HEK293 (cell line): ENCODE measurements at regions not wholly inside any gene's neighbourhood (a gene's known extent, or its start where the extent isn't known, plus 50 kb on each side); places are given as distances from the start of the nearest gene placed in this dataset.

Experiments
- IKZF3 ChIP-seq: fragments of 450-650 bp; IDR thresholded peaks from 2 replicates; pipeline ENCODE4 v1.5.0; 2018; ENCODE audit warnings: missing biosample characterization, mild to moderate bottlenecking, missing genetic modification characterization, moderate library complexity
- OVOL3 ChIP-seq: fragments of 450-650 bp; formaldehyde crosslinking; IDR thresholded peaks from 2 replicates; pipeline ENCODE4 v1.5.1; 2016; ENCODE audit warnings: missing biosample characterization, missing genetic modification characterization
- PATZ1 ChIP-seq: fragments of 450-650 bp; formaldehyde crosslinking; IDR thresholded peaks from 2 replicates; pipeline ENCODE4 v1.5.1; 2016; ENCODE audit warnings: missing biosample characterization, missing genetic modification characterization
- REST ChIP-seq: fragments of 450-650 bp; formaldehyde crosslinking; IDR thresholded peaks from 2 replicates; pipeline ENCODE4 v1.5.1; 2016; ENCODE audit warnings: missing biosample characterization, missing genetic modification characterization
- YY2 ChIP-seq: fragments of 450-650 bp; formaldehyde crosslinking; IDR thresholded peaks from 2 replicates; pipeline ENCODE4 v1.5.1; 2016; ENCODE audit warnings: missing biosample characterization, missing genetic modification characterization
- ZBTB21 ChIP-seq: fragments of 450-650 bp; formaldehyde crosslinking; IDR thresholded peaks from 2 replicates; pipeline ENCODE4 v1.5.1; 2017; ENCODE audit warnings: missing biosample characterization, missing genetic modification characterization
- ZNF140 ChIP-seq: fragments of 450-650 bp; formaldehyde crosslinking; IDR thresholded peaks from 2 replicates; pipeline ENCODE4 v1.5.1; 2016; ENCODE audit warnings: missing biosample characterization, missing genetic modification characterization
- ZNF146 ChIP-seq: fragments of 450-650 bp; formaldehyde crosslinking; IDR thresholded peaks from 2 replicates; pipeline ENCODE4 v1.5.1; 2016; ENCODE audit warnings: missing biosample characterization, missing genetic modification characterization
- ZNF148 ChIP-seq: fragments of 450-650 bp; formaldehyde crosslinking; IDR thresholded peaks from 2 replicates; pipeline ENCODE4 v1.5.0; 2017; ENCODE audit warnings: missing biosample characterization, missing genetic modification characterization, borderline replicate concordance
- ZNF155 ChIP-seq: fragments of 450-650 bp; formaldehyde crosslinking; IDR thresholded peaks from 2 replicates; pipeline ENCODE4 v1.5.1; 2016; ENCODE audit warnings: missing biosample characterization, missing genetic modification characterization
- ZNF169 ChIP-seq: fragments of 450-650 bp; formaldehyde crosslinking; IDR thresholded peaks from 2 replicates; pipeline ENCODE4 v1.5.1; 2016; ENCODE audit warnings: missing biosample characterization, missing genetic modification characterization
- ZNF18 ChIP-seq: fragments of 450-650 bp; formaldehyde crosslinking; IDR thresholded peaks from 2 replicates; pipeline ENCODE4 v1.5.1; 2016; ENCODE audit warnings: missing biosample characterization, missing genetic modification characterization
- ZNF239 ChIP-seq: fragments of 450-650 bp; formaldehyde crosslinking; IDR thresholded peaks from 2 replicates; pipeline ENCODE4 v1.5.1; 2016; ENCODE audit warnings: missing biosample characterization, missing genetic modification characterization
- ZNF280C ChIP-seq: fragments of 450-650 bp; formaldehyde crosslinking; IDR thresholded peaks from 2 replicates; pipeline ENCODE4 v1.5.1; 2016; ENCODE audit warnings: missing biosample characterization, missing genetic modification characterization
- ZNF292 ChIP-seq: fragments of 450-650 bp; formaldehyde crosslinking; IDR thresholded peaks from 2 replicates; pipeline ENCODE4 v1.5.1; 2016; ENCODE audit warnings: low read depth, missing biosample characterization, missing genetic modification characterization, borderline replicate concordance
- ZNF366 ChIP-seq: fragments of 450-650 bp; formaldehyde crosslinking; conservative IDR thresholded peaks from 2 replicates; pipeline ENCODE4 v1.5.1; 2016; ENCODE audit warnings: missing biosample characterization, missing genetic modification characterization
- ZNF398 ChIP-seq: fragments of 450-650 bp; formaldehyde crosslinking; IDR thresholded peaks from 2 replicates; pipeline ENCODE4 v1.5.1; 2017; ENCODE audit warnings: missing biosample characterization, missing genetic modification characterization
- ZNF426 ChIP-seq: fragments of 450-650 bp; formaldehyde crosslinking; IDR thresholded peaks from 2 replicates; pipeline ENCODE4 v1.5.1; 2017; ENCODE audit warnings: missing biosample characterization, missing genetic modification characterization, mild to moderate bottlenecking, inconsistent platforms, moderate library complexity
- ZNF473 ChIP-seq: fragments of 450-650 bp; formaldehyde crosslinking; IDR thresholded peaks from 2 replicates; pipeline ENCODE4 v1.5.1; 2017; ENCODE audit warnings: missing biosample characterization, missing genetic modification characterization
- ZNF626 ChIP-seq: fragments of 450-650 bp; sonication (Bioruptor Pico); formaldehyde crosslinking; IDR thresholded peaks from 2 replicates; pipeline ENCODE4 v1.5.1; 2018; ENCODE audit warnings: missing biosample characterization, missing genetic modification characterization, inconsistent platforms
- ZNF629 ChIP-seq: fragments of 450-650 bp; formaldehyde crosslinking; IDR thresholded peaks from 2 replicates; pipeline ENCODE4 v1.5.1; 2017; ENCODE audit warnings: missing biosample characterization, missing genetic modification characterization
- ZNF664 ChIP-seq: fragments of 450-650 bp; formaldehyde crosslinking; IDR thresholded peaks from 2 replicates; pipeline ENCODE4 v1.5.1; 2016; ENCODE audit warnings: missing biosample characterization, missing genetic modification characterization
- ZNF791 ChIP-seq: fragments of 450-650 bp; formaldehyde crosslinking; IDR thresholded peaks from 2 replicates; pipeline ENCODE4 v1.5.1; 2016; ENCODE audit warnings: missing biosample characterization, missing genetic modification characterization
- ZSCAN4 ChIP-seq: fragments of 450-650 bp; formaldehyde crosslinking; IDR thresholded peaks from 2 replicates; pipeline ENCODE4 v1.5.1; 2017; ENCODE audit warnings: missing biosample characterization, missing genetic modification characterization
- ZXDB ChIP-seq: fragments of 450-650 bp; formaldehyde crosslinking; IDR thresholded peaks from 2 replicates; pipeline ENCODE4 v1.5.1; 2016; ENCODE audit warnings: missing biosample characterization, missing genetic modification characterization

GRCh38 chrX:123803331-123803983 lies 56.4 kb upstream of the XIAP start (continued):
- TF ChIP-seq ZNF148 (tag by site-specific recombination) (no peak), ZNF169 (no peak), ZNF791 (tag by site-specific recombination) (no peak), ZNF292 (tag by site-specific recombination) (no peak), ZNF626 (tag by site-specific recombination) (no peak), PATZ1 (tag by site-specific recombination) (peak; percentile 70; the same call in 1 of the 2 replicates), IKZF3 (tag by site-specific recombination) (peak; percentile 91), ZNF18 (tag by site-specific recombination) (no peak; the same call in 1 of the 2 replicates), ZNF629 (peak; percentile 94), ZNF239 (no peak), ZNF155 (tag by site-specific recombination) (no peak), YY2 (no peak), ZSCAN4 (no peak), ZNF146 (tag by site-specific recombination) (0 out of 2 replicates have a peak, but pooled peaks have one; percentile 5), ZNF473 (no peak), REST (no peak), ZNF140 (no peak), ZBTB21 (peak; percentile 81; the same call in 1 of the 2 replicates), ZNF398 (tag by site-specific recombination) (peak; percentile 61), ZXDB (tag by site-specific recombination) (peak; percentile 95), OVOL3 (peak; percentile 65; the same call in 1 of the 2 replicates), ZNF366 (tag by site-specific recombination) (peak; percentile 88), ZNF280C (tag by site-specific recombination) (no peak), ZNF664 (no peak), ZNF426 (tag by site-specific recombination) (no peak)
